ENCODE measurements at regions not wholly inside any gene's neighbourhood (a gene's known extent, or its start where the extent isn't known, plus 50 kb on each side); places are given as distances from the start of the nearest gene placed in this dataset.
A peak's percentile ranks its signal among the peaks of the same experiment; 100 is the strongest.

GRCh38 chr3:24674261-24674660 lies 179.6 kb upstream of the THRB start:
- no peaks in the 10 kb centered on the region for H3K36me3 ChIP-seq (ENCODE audit: control insufficient read depth, insufficient read depth, low read length)
- H3K9ac ChIP-seq (ENCODE audit: low read length) = no peak overlapping the region
- no peaks in the 10 kb centered on the region for H3K4me1 ChIP-seq (ENCODE audit: control insufficient read depth, insufficient read depth, low read length)
- H3K27ac ChIP-seq (ENCODE audit: low read depth, low read length) = no peak overlapping the region
- H3K9me3 ChIP-seq (ENCODE audit: control insufficient read depth, insufficient read depth, low read depth, low read length) = no peaks in the 10 kb centered on the region
- H3K4me3 ChIP-seq (ENCODE audit: low read depth, low read length) = no peak overlapping the region
- no peaks in the 10 kb centered on the region for H3K27me3 ChIP-seq (ENCODE audit: control insufficient read depth, insufficient read depth, low read length)

GRCh38 chr3:24678021-24678420 lies 183.4 kb upstream of the THRB start:
- no peaks in the 10 kb centered on the region for H3K27me3 ChIP-seq (ENCODE audit: control insufficient read depth, insufficient read depth, low read length)
- no peaks in the 10 kb centered on the region for H3K36me3 ChIP-seq (ENCODE audit: control insufficient read depth, insufficient read depth, low read length)
- no peaks in the 10 kb centered on the region for H3K4me1 ChIP-seq (ENCODE audit: control insufficient read depth, insufficient read depth, low read length)
- H3K9me3 ChIP-seq (ENCODE audit: control insufficient read depth, insufficient read depth, low read depth, low read length) = no peaks in the 10 kb centered on the region
- no peak overlapping the region for H3K27ac ChIP-seq (ENCODE audit: low read depth, low read length)
- H3K9ac ChIP-seq (ENCODE audit: low read length) = no peak overlapping the region
- no peak overlapping the region for H3K4me3 ChIP-seq (ENCODE audit: low read depth, low read length)

- H3K4me3 ChIP-seq (ENCODE audit: low read depth, low read length) = no peak overlapping the region
- H3K27me3 ChIP-seq (ENCODE audit: control insufficient read depth, insufficient read depth, low read length) = no peaks in the 10 kb centered on the region
- no peaks in the 10 kb centered on the region for H3K9me3 ChIP-seq (ENCODE audit: control insufficient read depth, insufficient read depth, low read depth, low read length)
- no peaks in the 10 kb centered on the region for H3K36me3 ChIP-seq (ENCODE audit: control insufficient read depth, insufficient read depth, low read length)
- H3K27ac ChIP-seq (ENCODE audit: low read depth, low read length) = no peak overlapping the region
- H3K4me1 ChIP-seq (ENCODE audit: control insufficient read depth, insufficient read depth, low read length) = no peaks in the 10 kb centered on the region
- H3K9ac ChIP-seq (ENCODE audit: low read length) = no peak overlapping the region
Observed at GRCh38 chr3:24678421-24678865, 183.8 kb upstream of the THRB start.

- H3K4me3 ChIP-seq (ENCODE audit: low read depth, low read length) = no peak overlapping the region
- H3K9ac ChIP-seq (ENCODE audit: low read length) = no peak overlapping the region
- H3K27ac ChIP-seq (ENCODE audit: low read depth, low read length) = no peak overlapping the region
- H3K4me1 ChIP-seq (ENCODE audit: control insufficient read depth, insufficient read depth, low read length) = peaks cover 4% of the 10 kb centered on the region
- no peaks in the 10 kb centered on the region for H3K27me3 ChIP-seq (ENCODE audit: control insufficient read depth, insufficient read depth, low read length)
- no peaks in the 10 kb centered on the region for H3K9me3 ChIP-seq (ENCODE audit: control insufficient read depth, insufficient read depth, low read depth, low read length)
- no peaks in the 10 kb centered on the region for H3K36me3 ChIP-seq (ENCODE audit: control insufficient read depth, insufficient read depth, low read length)
Observed at GRCh38 chr3:24679429-24679828, 184.8 kb upstream of the THRB start.

- no peaks in the 10 kb centered on the region for H3K9me3 ChIP-seq (ENCODE audit: control insufficient read depth, insufficient read depth, low read depth, low read length)
- no peak overlapping the region for H3K27ac ChIP-seq (ENCODE audit: low read depth, low read length)
- H3K9ac ChIP-seq (ENCODE audit: low read length) = no peak overlapping the region
- peaks cover 12% of the 10 kb centered on the region for H3K4me1 ChIP-seq (ENCODE audit: control insufficient read depth, insufficient read depth, low read length)
- H3K36me3 ChIP-seq (ENCODE audit: control insufficient read depth, insufficient read depth, low read length) = no peaks in the 10 kb centered on the region
- no peaks in the 10 kb centered on the region for H3K27me3 ChIP-seq (ENCODE audit: control insufficient read depth, insufficient read depth, low read length)
- no peak overlapping the region for H3K4me3 ChIP-seq (ENCODE audit: low read depth, low read length)
Observed at GRCh38 chr3:24680214-24680967, 185.7 kb upstream of the THRB start.

- Histone ChIP-seq H3K9ac (ENCODE audit: low read length) (no peak overlapping the region), H3K27ac (ENCODE audit: low read depth, low read length) (no peak overlapping the region), H3K36me3 (ENCODE audit: control insufficient read depth, insufficient read depth, low read length) (no peaks in the 10 kb centered on the region), H3K4me1 (ENCODE audit: control insufficient read depth, insufficient read depth, low read length) (peaks cover 12% of the 10 kb centered on the region), H3K27me3 (ENCODE audit: control insufficient read depth, insufficient read depth, low read length) (no peaks in the 10 kb centered on the region), H3K4me3 (ENCODE audit: low read depth, low read length) (no peak overlapping the region), H3K9me3 (ENCODE audit: control insufficient read depth, insufficient read depth, low read depth, low read length) (no peaks in the 10 kb centered on the region)
Observed at GRCh38 chr3:24682141-24682547, 187.5 kb upstream of the THRB start.

- Histone ChIP-seq H3K4me1 (ENCODE audit: control insufficient read depth, insufficient read depth, low read length) (peaks cover 14% of the 10 kb centered on the region), H3K9me3 (ENCODE audit: control insufficient read depth, insufficient read depth, low read depth, low read length) (no peaks in the 10 kb centered on the region), H3K9ac (ENCODE audit: low read length) (no peak overlapping the region), H3K27ac (ENCODE audit: low read depth, low read length) (no peak overlapping the region), H3K36me3 (ENCODE audit: control insufficient read depth, insufficient read depth, low read length) (no peaks in the 10 kb centered on the region), H3K4me3 (ENCODE audit: low read depth, low read length) (no peak overlapping the region), H3K27me3 (ENCODE audit: control insufficient read depth, insufficient read depth, low read length) (no peaks in the 10 kb centered on the region)
Observed at GRCh38 chr3:24683090-24683489, 188.4 kb upstream of the THRB start.

GRCh38 chr3:24683633-24684384 lies 189.2 kb upstream of the THRB start:
- H3K4me1 ChIP-seq (ENCODE audit: control insufficient read depth, insufficient read depth, low read length) = peaks cover 19% of the 10 kb centered on the region
- H3K27me3 ChIP-seq (ENCODE audit: control insufficient read depth, insufficient read depth, low read length) = no peaks in the 10 kb centered on the region
- no peaks in the 10 kb centered on the region for H3K9me3 ChIP-seq (ENCODE audit: control insufficient read depth, insufficient read depth, low read depth, low read length)
- no peak overlapping the region for H3K9ac ChIP-seq (ENCODE audit: low read length)
- H3K4me3 ChIP-seq (ENCODE audit: low read depth, low read length) = no peak overlapping the region
- no peak overlapping the region for H3K27ac ChIP-seq (ENCODE audit: low read depth, low read length)
- H3K36me3 ChIP-seq (ENCODE audit: control insufficient read depth, insufficient read depth, low read length) = no peaks in the 10 kb centered on the region

GRCh38 chr3:24684506-24685023 lies 189.9 kb upstream of the THRB start:
- Histone ChIP-seq H3K4me1 (ENCODE audit: control insufficient read depth, insufficient read depth, low read length) (peaks cover 22% of the 10 kb centered on the region), H3K9me3 (ENCODE audit: control insufficient read depth, insufficient read depth, low read depth, low read length) (0 out of 2 replicates have a peak, but pooled peaks cover 3% of the 10 kb centered on the region), H3K9ac (ENCODE audit: low read length) (no peak overlapping the region), H3K27ac (ENCODE audit: low read depth, low read length) (no peak overlapping the region), H3K36me3 (ENCODE audit: control insufficient read depth, insufficient read depth, low read length) (no peaks in the 10 kb centered on the region), H3K4me3 (ENCODE audit: low read depth, low read length) (peak overlapping the region; percentile 27; the same call in 1 of the 2 replicates), H3K27me3 (ENCODE audit: control insufficient read depth, insufficient read depth, low read length) (no peaks in the 10 kb centered on the region)

GRCh38 chr3:24686808-24687207 lies 192.2 kb upstream of the THRB start:
- Histone ChIP-seq H3K9me3 (ENCODE audit: control insufficient read depth, insufficient read depth, low read depth, low read length) (0 out of 2 replicates have a peak, but pooled peaks cover 3% of the 10 kb centered on the region), H3K4me3 (ENCODE audit: low read depth, low read length) (no peak overlapping the region), H3K36me3 (ENCODE audit: control insufficient read depth, insufficient read depth, low read length) (no peaks in the 10 kb centered on the region), H3K9ac (ENCODE audit: low read length) (no peak overlapping the region), H3K27me3 (ENCODE audit: control insufficient read depth, insufficient read depth, low read length) (no peaks in the 10 kb centered on the region), H3K4me1 (ENCODE audit: control insufficient read depth, insufficient read depth, low read length) (peaks cover 22% of the 10 kb centered on the region), H3K27ac (ENCODE audit: low read depth, low read length) (no peak overlapping the region)

GRCh38 chr3:24687671-24688070 lies 193.0 kb upstream of the THRB start:
- Histone ChIP-seq H3K4me1 (ENCODE audit: control insufficient read depth, insufficient read depth, low read length) (peaks cover 22% of the 10 kb centered on the region), H3K27me3 (ENCODE audit: control insufficient read depth, insufficient read depth, low read length) (no peaks in the 10 kb centered on the region), H3K27ac (ENCODE audit: low read depth, low read length) (no peak overlapping the region), H3K36me3 (ENCODE audit: control insufficient read depth, insufficient read depth, low read length) (no peaks in the 10 kb centered on the region), H3K9ac (ENCODE audit: low read length) (no peak overlapping the region), H3K9me3 (ENCODE audit: control insufficient read depth, insufficient read depth, low read depth, low read length) (0 out of 2 replicates have a peak, but pooled peaks cover 3% of the 10 kb centered on the region), H3K4me3 (ENCODE audit: low read depth, low read length) (no peak overlapping the region)

All from HUES6 (cell line).